Smooth muscle cell (in vitro differentiated cells): ENCODE measurements at regions not wholly inside any gene's neighbourhood (a gene's known extent, or its start where the extent isn't known, plus 50 kb on each side); places are given as distances from the start of the nearest gene placed in this dataset.

Experiments
- DNase-seq: peaks from one replicate; lab custom pipeline; 2025; ENCODE audit not compliant: unreplicated experiment; lab: John Stamatoyannopoulos, UW
- H2AFZ ChIP-seq: fragments of 200-600 bp; sonication (generic); 2 replicates; pipeline ENCODE4 v1.6.0; 2016; ENCODE audit warnings: antibody characterized with exemption, low read depth, mild to moderate bottlenecking
- H3F3A ChIP-seq: fragments of 200-600 bp; sonication (generic); 2 replicates; pipeline ENCODE4 v1.6.0; 2017; ENCODE audit warnings: antibody characterized with exemption, low read depth
- H3K27ac ChIP-seq: fragments of 200-600 bp; sonication (generic); 2 replicates; pipeline ENCODE4 v1.5.1; 2016; ENCODE audit warnings: low read depth, mild to moderate bottlenecking
- H3K27me3 ChIP-seq: fragments of 200-600 bp; sonication (generic); 2 replicates; pipeline ENCODE4 v1.6.1; 2016; ENCODE audit warnings: low read depth, mild to moderate bottlenecking
- H3K36me3 ChIP-seq: fragments of 200-600 bp; sonication (generic); 2 replicates; pipeline ENCODE4 v1.5.1; 2016; ENCODE audit warnings: low read depth
- H3K4me1 ChIP-seq: fragments of 200-600 bp; sonication (generic); 2 replicates; pipeline ENCODE4 v1.5.1; 2016; ENCODE audit warnings: low read depth
- H3K4me2 ChIP-seq: fragments of 200-600 bp; sonication (generic); 2 replicates; pipeline ENCODE4 v1.6.0; 2016; ENCODE audit warnings: mild to moderate bottlenecking
- H3K4me3 ChIP-seq: fragments of 200-600 bp; sonication (generic); 2 replicates; pipeline ENCODE4 v1.5.1; 2016; ENCODE audit warnings: mild to moderate bottlenecking
- H3K79me2 ChIP-seq: fragments of 200-600 bp; sonication (generic); 2 replicates; pipeline ENCODE4 v1.6.0; 2016; ENCODE audit warnings: low read depth, mild to moderate bottlenecking
- H3K9ac ChIP-seq: fragments of 200-600 bp; sonication (generic); 2 replicates; pipeline ENCODE4 v1.6.0; 2016; ENCODE audit warnings: low read depth
- H3K9me3 ChIP-seq: fragments of 200-600 bp; sonication (generic); replicated peaks from 2 replicates; pipeline ENCODE4 v1.5.1; 2016; ENCODE audit warnings: low read depth
- H4K20me1 ChIP-seq: fragments of 200-600 bp; sonication (generic); 2 replicates; pipeline ENCODE4 v1.6.0; 2016; ENCODE audit warnings: low read depth
- WGBS: methylation state at CpG from one replicate; pipeline ENCODE4 v1.1.7; 2016; ENCODE audit warnings: low lambda C conversion rate; 5-methylcytosine and 5-hydroxymethylcytosine counted together
- TF ChIP-seq, protein P1 (sequence below): fragments of 200-600 bp; sonication (generic); IDR thresholded peaks from 2 replicates; pipeline ENCODE4 v1.5.1; 2017; ENCODE audit warnings: borderline replicate concordance, mild to moderate bottlenecking, antibody characterized with exemption; ENCODE audit not compliant: insufficient read depth, poor library complexity, severe bottlenecking

GRCh38 chr2:8625399-8626300, 56.2 kb upstream of the ID2 start:
- Histone ChIP-seq H3K79me2 (no peaks in the 10 kb centered on the region), H3F3A (no peaks in the 10 kb centered on the region), H2AFZ (no peak overlapping the region), H3K4me3 (no peak overlapping the region), H3K27me3 (no peaks in the 10 kb centered on the region), H3K9ac (no peak overlapping the region), H3K27ac (no peak overlapping the region), H3K4me2 (no peak overlapping the region), H4K20me1 (no peaks in the 10 kb centered on the region), H3K36me3 (no peaks in the 10 kb centered on the region), H3K4me1 (no peaks in the 10 kb centered on the region), H3K9me3 (no peaks in the 10 kb centered on the region)
- TF ChIP-seq, protein P1, sequence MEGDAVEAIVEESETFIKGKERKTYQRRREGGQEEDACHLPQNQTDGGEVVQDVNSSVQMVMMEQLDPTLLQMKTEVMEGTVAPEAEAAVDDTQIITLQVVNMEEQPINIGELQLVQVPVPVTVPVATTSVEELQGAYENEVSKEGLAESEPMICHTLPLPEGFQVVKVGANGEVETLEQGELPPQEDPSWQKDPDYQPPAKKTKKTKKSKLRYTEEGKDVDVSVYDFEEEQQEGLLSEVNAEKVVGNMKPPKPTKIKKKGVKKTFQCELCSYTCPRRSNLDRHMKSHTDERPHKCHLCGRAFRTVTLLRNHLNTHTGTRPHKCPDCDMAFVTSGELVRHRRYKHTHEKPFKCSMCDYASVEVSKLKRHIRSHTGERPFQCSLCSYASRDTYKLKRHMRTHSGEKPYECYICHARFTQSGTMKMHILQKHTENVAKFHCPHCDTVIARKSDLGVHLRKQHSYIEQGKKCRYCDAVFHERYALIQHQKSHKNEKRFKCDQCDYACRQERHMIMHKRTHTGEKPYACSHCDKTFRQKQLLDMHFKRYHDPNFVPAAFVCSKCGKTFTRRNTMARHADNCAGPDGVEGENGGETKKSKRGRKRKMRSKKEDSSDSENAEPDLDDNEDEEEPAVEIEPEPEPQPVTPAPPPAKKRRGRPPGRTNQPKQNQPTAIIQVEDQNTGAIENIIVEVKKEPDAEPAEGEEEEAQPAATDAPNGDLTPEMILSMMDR = no peak
- DNase-seq = no peak
- 91% methylated on average over 24 of the region's 24 CpGs for WGBS

DNA sequence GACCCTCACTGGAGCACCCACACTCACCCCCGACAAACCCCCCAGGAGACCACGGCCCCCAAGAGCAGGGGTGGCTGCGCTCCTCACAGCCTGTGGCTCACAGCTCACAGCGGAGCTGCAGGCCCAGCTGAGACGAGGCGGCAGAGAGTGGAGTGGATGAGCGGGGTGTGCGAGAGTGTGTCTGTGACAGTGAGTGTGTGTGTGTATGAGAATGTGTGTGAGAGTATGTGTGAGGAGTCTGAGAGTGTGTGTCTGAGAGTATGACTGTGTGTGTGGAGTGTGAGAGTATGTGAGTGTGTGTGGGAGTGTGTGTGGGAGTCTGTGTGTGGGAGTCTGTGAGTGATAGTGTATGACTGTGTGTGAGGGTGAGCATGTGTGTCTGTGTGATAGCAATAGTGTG, 55.3 kb upstream of the ID2 start:
- Histone ChIP-seq H3K27ac (no peak overlapping the region), H3K36me3 (no peaks in the 10 kb centered on the region), H3F3A (no peaks in the 10 kb centered on the region), H4K20me1 (no peaks in the 10 kb centered on the region), H2AFZ (no peak overlapping the region), H3K9me3 (no peaks in the 10 kb centered on the region), H3K4me2 (no peak overlapping the region), H3K4me3 (no peak overlapping the region), H3K9ac (no peak overlapping the region), H3K4me1 (no peaks in the 10 kb centered on the region), H3K27me3 (no peaks in the 10 kb centered on the region), H3K79me2 (no peaks in the 10 kb centered on the region)
- DNase-seq = no peak
- WGBS = 88% methylated on average over 8 of the region's 8 CpGs
- TF ChIP-seq, protein P1 = no peak

DNA sequence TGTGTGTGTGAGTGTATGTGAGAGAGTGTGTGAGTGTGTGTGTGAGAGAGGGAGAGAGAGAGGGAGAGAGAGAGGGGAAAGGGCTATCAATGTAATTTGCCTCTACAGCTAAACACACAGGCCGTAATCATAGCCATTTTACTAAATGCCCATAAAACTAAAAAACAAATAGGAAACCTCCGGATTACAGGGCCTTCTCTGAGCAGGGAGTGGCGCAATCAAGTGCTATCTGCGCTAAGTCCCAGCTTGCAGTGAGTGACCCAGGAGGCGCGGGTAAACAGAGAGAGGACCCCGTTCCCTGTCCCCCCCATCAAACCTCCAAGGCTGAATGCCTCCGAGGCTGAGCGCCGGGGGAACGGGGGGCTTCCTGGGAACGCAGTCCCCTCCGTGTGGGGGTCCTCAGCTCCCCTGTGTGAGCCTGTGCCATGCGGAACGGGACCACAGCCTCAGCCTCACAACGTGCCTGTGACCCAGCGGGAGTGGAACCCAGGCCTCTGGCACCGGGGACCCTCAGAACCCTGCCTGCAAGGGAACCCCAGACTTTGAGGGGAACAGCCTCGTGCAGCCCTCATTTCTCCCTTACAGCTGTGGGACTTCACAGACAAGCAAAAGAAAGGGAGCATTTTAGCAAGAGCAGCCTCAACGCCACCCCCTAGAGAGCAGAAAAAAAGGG, 54.7 kb upstream of the ID2 start:
- no peaks in the 10 kb centered on the region for H3K36me3 ChIP-seq
- TF ChIP-seq, protein P1 = no peak
- no peak for DNase-seq
- no peaks in the 10 kb centered on the region for H3K9me3 ChIP-seq
- no peak overlapping the region for H2AFZ ChIP-seq
- H3K4me1 ChIP-seq = no peaks in the 10 kb centered on the region
- H3K4me3 ChIP-seq = no peak overlapping the region
- H3K27ac ChIP-seq = no peak overlapping the region
- 76% methylated on average over 19 of the region's 20 CpGs for WGBS
- H3K9ac ChIP-seq = no peak overlapping the region
- no peaks in the 10 kb centered on the region for H3K79me2 ChIP-seq
- H3K4me2 ChIP-seq = no peak overlapping the region
- no peaks in the 10 kb centered on the region for H4K20me1 ChIP-seq
- H3F3A ChIP-seq = no peaks in the 10 kb centered on the region
- H3K27me3 ChIP-seq = no peaks in the 10 kb centered on the region

DNA sequence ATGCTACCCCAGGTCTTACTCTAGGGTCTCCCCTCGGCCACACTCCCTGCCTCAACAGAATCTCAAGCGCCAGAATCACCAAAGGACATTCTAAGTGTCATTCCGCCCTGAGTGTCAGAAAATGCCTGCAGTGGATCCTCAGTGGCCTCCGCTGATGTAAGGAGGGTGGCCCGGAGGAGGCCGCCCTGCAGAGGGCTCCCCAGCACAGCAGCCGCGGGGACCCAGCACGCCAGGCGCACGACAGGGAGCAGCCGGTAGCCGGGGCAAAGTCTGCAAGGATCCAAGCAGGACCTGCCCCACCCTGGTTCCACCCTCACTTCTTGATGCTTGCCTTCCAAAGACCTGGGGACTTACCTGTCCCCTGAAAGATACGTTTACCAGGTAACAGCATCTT, 54.2 kb upstream of the ID2 start:
- no peaks in the 10 kb centered on the region for H3K79me2 ChIP-seq
- no peaks in the 10 kb centered on the region for H4K20me1 ChIP-seq
- no peaks in the 10 kb centered on the region for H3F3A ChIP-seq
- H3K4me3 ChIP-seq = no peak overlapping the region
- no peak overlapping the region for H3K27ac ChIP-seq
- no peak overlapping the region for H2AFZ ChIP-seq
- no peaks in the 10 kb centered on the region for H3K9me3 ChIP-seq
- no peak overlapping the region for H3K9ac ChIP-seq
- WGBS = 97% methylated on average over 14 of the region's 14 CpGs
- H3K27me3 ChIP-seq = no peaks in the 10 kb centered on the region
- no peaks in the 10 kb centered on the region for H3K36me3 ChIP-seq
- H3K4me2 ChIP-seq = no peak overlapping the region
- no peak for DNase-seq
- H3K4me1 ChIP-seq = no peaks in the 10 kb centered on the region
- TF ChIP-seq, protein P1 = no peak
